CD4-positive, alpha-beta T cell treated with Interleukin-10 for 1 hour (primary cell): ENCODE measurements at regions not wholly inside any gene's neighbourhood (a gene's known extent, or its start where the extent isn't known, plus 50 kb on each side); places are given as distances from the start of the nearest gene placed in this dataset.
"Not testable (repeated sequence)": the region's sequence is repeated elsewhere in the genome, so short reads cannot be mapped to it uniquely, and the experiment has no call there.

Experiments
- DNase-seq: peaks from one replicate; pipeline ENCODE4 v3.0.0-alpha.2; 2020

DNA sequence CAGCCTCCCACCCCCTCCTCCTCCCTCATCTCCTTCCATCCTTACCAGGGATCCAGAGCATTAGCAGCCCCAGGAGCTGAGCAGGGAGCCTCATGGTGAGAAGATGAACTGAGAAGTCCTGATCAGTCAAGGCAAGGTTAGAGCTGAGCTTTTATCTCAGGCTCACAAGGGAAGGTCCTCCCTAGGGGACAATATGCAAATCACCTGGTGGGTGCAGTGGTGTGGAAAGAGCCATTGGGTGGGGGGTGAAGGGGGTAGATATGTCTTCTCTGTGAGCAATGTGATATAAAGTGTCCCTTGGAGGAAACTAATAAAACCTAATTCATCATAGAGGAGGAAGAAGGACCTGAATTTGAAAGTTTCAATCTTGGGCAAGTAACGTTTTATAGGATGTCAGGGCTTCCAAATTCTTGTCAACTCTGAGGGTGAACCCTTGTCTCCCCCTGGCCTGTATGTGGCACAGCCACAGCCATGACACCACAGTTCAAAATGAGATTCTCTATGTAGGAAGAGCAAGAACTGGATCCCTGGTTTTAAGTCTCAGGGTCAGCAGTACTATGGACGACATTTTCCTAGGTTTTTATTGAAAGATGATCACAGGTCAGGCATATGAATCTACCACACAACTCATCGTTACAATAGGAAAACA, 543.5 kb downstream of the RPIA start:
- DNase-seq = not testable (repeated sequence)

DNA sequence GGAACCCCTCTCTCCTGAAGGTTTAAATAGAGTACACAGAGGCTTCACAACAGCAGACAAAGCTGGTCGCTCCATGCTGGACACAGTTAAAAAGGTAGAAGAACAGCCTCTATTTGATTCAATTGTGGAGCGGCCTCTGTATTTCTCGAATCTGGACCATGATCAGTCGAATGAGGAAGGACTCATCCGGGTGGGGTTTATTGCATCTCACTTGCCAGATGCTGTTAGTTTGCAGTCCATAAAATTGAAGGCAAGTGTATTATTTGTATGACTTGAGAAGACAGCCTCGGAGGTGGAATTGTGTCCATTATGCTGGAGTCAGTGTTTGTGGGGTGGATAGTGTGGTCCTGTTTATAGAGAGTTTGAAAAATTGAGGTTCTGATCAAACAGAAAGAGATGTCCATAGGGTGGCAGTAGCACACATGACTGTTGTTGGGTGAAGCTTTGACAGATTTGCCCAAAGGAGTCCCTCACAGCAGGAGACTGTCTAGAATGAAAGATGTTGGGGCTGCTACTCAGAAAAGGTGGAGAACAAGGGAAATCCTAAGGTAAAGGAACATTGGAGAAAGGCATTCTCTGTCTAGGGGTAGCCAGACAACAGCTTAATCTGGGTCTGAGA, 545.5 kb downstream of the RPIA start:
- DNase-seq = not testable (repeated sequence)

DNA sequence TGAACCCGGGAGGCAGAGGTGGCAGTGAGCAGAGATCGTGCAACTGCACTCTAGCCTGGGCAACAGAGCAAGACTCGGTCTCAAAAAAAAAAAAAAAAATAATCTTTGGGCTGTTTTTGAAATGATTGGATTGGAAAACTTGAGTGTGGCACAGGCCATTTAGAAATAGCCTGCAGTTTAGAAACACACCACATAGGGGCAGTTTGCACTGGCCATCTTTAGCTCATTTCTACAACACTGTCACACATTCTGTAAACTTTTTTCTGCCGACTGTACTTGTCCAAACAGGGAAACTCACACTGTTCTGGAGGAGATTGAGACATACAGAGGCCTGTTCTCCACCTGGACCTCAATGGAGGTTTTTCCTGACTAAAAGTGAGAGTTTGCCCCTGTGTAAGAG, 546.3 kb downstream of the RPIA start:
- DNase-seq = not testable (repeated sequence)

DNA sequence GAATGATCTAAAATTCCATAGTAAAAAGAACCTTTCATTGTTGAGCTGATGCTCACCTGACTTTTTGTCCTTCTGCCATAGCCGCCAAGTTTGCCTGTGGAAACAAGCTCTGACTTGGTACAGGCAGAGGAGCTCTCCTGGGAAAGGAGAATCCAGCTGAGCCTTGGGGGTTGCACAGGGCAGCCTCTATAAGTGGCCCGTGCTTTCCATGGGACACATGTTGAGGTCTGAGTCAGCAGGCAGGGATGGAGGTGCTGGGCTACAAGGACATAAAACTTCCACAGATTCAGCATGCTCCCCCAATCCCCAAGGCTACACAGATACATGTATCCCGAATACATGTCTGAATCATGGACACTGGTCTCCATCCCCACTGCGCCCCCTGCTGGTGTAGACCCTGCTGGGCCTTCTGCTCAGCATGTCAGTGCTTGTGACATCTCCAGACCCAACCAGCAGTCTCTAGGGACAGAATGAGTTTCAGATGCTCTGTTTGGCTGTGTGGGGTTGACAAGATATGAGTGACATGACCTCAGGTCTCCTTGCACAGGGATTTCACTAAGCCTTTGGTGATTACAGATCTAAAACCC, 551.7 kb downstream of the RPIA start:
- not testable (repeated sequence) for DNase-seq

DNA sequence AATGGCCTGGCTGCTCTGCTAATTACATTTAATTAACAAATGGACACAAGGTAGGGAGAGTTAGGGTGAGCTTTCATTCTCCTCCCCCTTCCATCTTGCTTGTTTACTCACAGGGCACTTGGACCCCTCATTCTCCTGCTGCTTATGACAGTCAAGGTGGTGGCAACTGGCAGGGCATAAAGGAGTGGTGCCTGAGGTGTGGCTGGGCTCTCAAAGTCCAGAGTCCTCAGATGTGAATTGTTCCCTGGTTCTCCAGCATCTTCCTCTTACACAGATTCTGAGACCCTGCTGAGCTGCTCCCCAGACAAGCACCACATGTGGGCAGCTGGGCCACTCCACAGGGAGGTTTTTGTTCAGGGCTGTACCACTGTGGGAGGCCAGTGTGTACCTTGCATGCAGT, 552.9 kb downstream of the RPIA start:
- not testable (repeated sequence) for DNase-seq

DNA sequence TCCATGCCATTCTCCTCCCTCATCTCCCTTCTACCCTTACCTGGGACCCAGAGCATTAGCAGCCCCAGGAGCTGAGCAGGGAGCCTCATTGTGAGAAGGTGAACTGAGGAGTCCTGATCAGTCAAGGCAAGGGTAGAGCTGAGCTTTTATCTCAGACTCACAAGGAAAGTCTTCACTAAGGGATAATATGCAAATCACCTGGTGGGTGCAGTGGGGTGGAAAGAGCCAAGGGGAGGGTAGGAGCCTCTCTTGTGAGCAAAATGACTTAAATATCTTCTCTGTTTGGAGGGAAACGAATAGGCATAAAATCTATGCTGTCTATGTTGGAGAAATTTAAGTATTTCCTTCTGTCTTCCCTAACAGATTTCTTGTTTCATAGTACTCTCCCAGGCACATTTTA, 554.0 kb downstream of the RPIA start:
- DNase-seq = not testable (repeated sequence)

DNA sequence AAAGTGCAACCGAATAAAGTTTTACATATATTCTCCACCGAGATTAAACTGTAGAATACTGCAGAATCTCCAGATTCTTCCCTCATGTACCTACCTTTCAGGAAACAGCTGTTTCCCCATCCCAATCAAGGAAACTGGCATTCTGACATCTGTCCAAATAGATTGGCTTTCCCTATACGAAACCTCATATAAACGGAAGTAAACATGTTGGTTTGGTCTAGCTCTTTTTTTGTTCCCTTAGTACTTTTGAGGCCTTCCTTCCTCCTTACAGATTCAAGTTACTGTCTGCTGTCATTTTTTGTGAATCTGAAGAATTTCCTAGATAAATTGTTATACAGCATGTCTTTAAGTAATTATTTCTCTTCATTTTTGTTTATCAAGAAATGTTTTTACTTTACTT, 554.6 kb downstream of the RPIA start:
- not testable (repeated sequence) for DNase-seq

DNA sequence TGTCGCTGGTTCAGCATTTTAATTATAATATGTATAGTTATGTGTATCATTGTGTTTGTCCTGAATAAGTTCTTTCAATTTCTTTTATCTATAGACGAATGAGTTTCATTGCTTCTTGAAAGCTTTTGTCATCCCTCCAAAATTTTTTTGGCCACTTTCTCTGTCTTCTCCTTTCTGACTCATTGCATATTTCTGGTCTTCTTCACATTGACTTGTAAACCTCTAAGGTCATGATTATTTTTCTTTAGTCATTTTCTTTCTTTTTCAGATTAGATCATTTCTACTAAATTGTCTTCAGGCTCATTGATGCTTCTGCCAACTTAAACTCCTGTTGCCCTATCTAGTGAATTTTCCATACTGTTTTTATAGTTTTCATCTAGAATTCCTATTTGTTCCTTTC, 555.1 kb downstream of the RPIA start:
- DNase-seq = not testable (repeated sequence)

DNA sequence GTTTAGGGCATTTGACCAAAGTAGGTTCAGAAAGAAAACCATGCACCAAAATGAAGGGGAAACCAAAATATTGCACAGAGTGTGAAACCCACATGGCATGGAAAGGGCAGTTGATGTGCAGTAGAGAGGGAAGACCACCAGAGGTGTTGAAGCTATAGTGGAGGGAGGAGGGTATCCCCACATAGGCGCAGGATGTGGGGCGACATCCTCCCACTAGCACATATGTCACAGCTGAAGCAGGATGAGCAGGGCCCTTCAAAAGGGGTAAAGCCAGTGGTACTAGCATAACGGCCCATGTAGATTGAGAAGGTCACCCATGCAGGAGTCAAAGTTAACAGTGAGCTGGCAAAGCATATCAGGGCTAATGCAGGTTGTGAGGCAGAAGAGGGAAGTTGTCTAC, 563.5 kb downstream of the RPIA start:
- DNase-seq = not testable (repeated sequence)

DNA sequence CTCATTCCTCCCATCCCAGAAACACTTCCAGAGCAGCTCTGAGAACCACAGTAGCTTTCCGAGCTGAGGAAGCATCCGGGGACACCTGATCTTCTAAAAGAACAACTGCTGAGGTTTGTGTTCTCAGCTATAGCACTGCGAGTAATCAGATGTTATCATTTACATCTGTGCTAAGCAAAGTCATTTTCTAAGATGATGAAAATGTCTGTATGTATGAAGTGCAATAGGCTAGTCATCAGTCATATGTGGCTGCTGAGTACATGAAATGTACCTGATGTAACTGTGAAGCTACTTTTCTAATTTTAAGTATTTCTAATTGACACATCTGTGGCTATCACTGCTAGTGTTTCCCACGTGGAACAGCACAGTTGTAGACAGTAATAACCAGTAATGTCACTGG, 582.0 kb downstream of the RPIA start:
- DNase-seq = not testable (repeated sequence)

DNA sequence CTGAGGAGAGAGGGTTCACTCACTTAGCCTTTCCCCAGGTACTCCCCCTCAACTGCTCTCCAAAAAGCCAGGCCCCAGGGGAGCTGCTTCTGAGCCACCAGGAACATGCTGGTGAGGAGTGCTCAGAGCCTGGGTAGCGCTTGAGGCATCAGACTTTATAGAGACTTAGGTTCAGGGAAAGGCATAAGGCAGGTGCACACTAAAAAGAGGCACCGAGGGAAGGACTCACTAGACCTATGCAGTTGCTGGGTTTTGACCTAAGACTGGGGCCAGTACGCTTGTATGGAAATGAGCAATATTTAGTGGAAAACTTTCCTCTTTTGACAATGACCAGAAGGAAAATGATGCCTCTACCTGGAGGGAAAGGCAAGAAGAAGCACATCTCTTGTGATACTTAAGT, 589.1 kb downstream of the RPIA start:
- DNase-seq = not testable (repeated sequence)

DNA sequence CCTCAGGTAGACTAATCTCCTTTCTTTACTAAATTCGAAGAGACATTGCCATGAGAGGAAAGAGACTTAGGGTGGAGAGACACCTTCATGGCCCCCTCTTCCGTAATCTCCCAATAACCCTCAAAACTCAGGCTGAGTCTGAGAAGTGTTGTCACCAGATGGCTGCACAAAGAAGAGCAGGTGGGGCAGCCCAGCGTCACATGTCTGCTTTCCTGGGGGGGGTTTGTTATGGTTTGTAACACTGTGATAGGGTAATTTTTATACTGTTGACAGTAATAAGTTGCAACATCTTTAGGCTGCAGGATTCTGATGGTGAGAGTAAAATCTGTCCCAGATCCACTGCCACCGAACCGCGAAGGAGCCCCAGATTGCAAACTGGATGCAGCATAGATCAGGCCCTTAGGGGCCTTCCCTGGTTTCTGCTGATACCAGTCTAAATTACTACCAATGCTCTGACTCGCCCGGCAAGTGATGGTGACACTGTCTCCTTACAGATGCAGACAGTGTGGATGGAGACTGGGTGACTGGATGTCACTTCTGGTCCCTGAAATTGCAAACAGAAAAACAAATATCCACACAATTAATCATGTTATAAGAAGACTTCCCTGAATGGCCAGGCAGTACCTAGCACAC, 595.1 kb downstream of the RPIA start:
- DNase-seq = not testable (repeated sequence)

DNA sequence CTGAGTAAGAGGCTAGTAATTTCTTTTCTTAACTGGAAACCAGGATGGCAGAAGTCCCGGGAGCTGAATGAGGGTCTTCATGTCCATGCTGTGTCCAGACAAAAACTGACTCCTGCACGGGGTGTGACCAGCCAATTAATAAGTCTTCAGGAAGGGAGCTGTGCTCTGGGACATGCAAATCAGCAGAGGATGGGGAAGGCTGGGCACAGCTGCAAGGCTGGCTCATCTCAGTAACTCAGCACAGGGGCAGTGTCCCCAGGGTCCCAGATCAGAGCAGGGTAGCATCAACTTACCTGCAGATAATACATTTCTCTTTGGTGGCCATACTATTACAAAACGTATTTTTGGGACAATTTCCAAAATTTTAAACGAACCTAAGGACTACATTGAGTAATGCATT, 595.6 kb downstream of the RPIA start:
- DNase-seq = not testable (repeated sequence)

DNA sequence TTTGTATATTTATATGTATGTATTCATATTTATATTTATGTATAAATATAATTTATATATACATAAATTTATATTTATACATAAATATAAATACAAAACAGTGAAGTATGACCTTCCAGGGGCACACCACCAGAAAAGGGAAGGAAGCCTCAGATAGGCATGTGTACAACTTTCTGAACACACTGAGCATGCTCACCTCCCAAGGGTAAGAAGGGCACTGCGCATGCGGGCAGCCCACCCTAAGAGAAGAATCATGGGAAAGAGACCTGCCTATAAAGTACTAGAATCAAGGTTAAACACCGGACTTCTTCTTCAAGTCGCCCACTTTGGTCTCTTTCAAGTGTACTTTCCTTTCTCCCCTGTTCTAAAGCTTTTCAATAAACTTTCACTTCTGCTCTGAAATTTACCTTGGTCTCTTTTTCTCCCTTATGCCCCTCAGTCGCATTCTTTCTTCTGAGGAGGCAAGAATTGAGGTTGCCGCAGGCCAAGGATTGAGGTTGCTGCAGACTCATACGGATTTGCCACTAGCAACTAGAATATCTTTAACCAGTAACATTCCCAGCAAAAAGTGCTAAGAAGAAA, 600.3 kb downstream of the RPIA start:
- DNase-seq = not testable (repeated sequence)

DNA sequence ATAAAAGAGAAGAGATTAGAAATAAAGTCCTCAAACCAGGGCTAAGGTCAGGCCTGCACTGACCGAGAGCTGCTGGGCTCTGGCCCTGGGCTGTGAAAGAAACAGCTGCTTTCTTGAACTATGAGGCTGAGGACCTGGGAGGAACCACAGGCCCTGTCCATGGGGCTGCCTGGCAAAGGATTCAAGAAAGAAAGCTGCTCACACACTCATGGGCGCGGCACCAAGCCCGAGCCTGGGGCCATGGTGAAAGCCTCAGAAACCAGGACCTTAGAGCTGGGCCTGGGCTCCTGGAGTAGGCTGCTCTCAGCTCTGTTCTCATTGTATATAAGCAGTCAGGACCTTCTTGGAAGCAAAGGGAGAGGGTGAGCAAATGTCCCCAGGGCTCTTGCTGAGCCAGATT, 601.9 kb downstream of the RPIA start:
- not testable (repeated sequence) for DNase-seq

DNA sequence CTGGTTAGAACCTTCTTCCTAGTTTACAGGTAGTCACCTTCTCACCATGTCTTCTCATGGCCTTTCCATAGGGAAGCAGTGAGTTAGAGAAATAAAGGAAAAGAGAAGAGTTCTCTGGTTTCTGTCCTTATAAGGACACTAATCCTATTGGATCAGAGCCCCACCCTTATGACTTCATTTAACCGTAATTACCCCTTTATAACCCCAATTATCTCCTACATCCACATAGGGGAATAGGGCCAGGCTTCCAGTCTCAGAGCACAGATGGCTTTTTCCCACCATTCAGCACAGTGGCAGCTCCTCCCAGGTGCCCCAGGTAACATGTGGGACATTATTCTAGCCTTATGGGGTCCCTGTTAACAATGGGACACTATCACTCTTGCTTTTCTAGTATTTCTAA, 602.9 kb downstream of the RPIA start:
- DNase-seq = not testable (repeated sequence)

DNA sequence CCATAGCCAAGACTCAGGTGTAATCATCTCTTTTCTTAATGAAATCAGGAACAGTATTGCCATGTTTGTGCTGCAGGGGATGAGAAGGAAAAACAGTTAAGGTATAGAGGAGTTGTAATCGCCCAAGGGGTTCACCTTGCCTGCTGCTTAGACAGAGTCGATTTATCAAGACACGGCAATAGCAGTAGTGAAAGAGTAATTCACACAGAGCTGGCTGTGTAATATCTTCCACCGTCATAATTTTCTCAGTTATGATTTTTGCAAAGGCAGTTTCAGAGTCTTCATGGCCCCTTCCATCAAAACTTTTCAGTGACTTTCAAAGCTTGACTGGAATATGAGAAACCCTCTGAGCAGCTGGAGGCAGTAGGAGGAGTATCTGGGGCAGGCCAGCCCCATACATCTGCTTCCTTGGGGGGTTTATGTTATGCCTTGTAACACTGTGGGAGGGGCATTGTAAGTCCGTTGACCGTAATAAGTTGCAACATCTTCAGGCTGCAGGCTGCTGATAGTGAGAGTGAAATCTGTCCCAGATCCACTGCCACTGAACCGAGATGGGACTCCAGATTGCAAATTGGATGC, 605.4 kb downstream of the RPIA start:
- not testable (repeated sequence) for DNase-seq

DNA sequence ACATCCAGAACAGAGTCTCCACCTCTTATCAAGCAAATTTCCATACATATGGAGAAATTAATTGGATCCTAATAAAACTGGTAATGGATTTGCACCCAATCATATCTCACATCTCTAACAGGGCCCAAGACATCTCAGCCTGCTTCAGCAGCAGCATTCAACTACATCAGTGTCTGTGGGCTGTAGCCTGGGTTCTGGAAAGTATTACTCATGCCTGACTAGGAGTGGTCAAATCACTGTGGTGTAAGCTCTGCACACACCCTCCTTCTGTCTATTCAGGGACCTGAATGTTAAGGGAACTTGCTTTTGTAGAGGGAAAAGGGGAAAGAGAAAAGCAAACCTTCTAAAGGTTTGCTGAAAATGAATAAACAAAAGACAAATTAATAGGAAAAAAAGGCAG, 607.7 kb downstream of the RPIA start:
- not testable (repeated sequence) for DNase-seq

DNA sequence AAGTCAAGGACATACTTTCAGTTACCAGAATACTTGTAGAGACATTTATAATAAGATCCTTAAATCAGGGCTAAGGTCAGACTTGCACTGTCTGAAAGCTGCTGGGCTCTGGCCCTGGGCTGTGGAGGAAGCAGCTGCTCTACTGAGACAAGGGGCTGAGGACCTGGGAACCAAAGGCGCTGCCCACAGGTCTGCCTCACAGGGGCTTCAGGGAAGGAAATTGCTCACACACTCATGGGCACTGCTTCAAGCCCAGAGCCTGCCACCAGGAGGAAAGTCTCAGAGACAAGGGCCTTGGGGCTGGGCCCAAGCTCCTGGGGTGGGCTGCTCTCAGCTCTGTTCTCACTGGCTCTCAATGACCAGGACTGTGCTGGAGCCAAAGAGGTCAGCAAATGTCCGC, 614.1 kb downstream of the RPIA start:
- DNase-seq = not testable (repeated sequence)

DNA sequence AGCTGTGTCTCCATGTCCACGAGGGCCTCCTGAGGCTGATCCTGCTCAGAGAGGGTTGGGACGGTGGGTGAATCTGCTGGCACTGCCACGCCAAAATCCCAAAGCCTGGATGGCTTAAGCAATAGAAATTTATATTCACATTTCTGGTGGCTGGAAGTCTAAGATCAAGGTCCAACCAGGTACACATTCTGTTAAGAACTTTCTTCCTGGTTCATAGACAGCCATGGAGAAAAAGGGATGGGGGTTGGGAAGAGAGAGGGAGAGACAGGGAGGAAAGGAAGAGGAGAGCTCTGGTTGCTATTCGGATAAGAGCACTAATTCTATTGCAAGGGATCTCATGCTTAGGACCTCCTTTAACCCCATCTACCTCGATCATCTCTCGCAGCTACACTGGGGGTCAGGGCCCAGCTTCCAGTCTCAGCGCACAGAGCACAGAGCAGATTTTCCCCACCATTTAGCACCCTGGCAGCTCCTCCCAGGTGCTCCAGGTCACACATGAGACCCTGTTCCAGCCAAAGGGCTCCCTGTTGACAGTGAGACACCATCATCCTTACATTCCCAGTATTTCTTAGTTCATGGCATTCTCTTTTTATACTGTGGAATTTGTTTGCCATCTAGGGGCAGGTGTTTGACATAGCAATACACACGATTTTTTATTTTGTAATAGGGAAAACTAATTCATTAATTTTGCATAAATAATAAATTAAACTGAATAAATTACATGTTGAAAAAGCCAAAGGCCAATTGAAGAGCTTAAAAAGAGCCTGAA, 615.6 kb downstream of the RPIA start:
- DNase-seq = not testable (repeated sequence)

DNA sequence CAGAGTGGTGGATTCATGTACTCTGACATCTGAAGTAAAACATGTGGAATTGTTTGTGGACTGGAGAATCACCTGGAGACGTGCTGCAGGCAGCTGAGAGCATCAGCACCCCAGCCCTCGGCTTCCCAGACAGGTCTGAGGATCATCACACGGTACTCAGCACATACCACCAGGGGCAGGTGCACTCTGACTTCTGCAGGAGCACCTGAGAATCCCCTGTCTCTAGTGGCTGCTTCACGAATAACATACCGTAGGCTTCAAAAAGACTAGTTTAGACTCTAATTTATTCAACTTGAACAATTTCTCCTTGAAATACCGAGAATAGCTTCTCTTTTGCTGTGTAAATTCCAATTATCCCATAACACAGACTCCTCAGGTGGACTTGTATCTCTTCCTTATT, 627.5 kb downstream of the RPIA start:
- not testable (repeated sequence) for DNase-seq

DNA sequence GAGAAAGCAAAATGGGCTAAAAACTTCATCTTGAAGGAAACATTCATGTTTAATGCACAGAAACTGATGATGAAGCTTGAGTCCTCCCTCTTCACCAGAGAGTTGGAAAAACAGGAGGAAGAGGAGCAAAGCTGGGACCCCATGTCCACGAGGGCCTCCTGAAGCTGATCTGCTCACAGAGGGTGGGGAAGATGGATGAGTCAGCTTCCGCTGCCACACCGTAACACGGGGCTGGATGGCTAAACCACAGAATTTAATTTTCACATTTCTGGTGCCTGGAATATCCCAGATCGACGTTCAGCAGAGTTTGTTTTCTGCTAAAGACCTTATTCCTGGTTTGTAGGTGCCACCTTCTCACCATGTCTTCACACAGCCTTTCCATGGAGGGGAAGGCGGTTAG, 634.4 kb downstream of the RPIA start:
- not testable (repeated sequence) for DNase-seq
